ENCODE measurements at regions not wholly inside any gene's neighbourhood (a gene's known extent, or its start where the extent isn't known, plus 50 kb on each side); places are given as distances from the start of the nearest gene placed in this dataset.

GRCh38 chr18:78698914-78699313 lies 280.7 kb upstream of the SALL3 start:
- DNase-seq = no peak

GRCh38 chr18:78699499-78699898 lies 280.1 kb upstream of the SALL3 start:
- no peak for DNase-seq

- DNase-seq = no peak
These were observed 277.7 kb upstream of the SALL3 start for GRCh38 chr18:78701771-78702396.

DNA sequence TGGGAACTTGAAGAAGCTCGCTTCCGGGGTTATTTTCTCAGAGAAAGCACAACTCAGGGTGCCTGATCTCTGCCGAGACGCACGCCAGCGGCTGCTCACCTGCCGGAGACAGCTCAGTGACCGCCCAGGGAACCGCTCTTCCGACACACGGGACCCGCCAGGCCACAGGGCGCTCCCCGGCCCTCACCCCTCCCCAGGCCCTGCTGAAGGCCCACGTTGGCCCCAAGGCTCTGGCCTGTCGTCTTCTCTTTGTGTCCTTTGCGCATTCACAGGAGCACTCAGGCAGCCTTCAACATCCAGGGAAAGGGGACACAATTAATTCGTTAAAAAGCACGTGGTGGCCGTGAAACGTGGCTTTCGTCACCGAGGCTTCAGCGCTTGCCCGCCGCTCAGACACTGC lies 276.3 kb upstream of the SALL3 start:
- DNase-seq = no peak

DNA sequence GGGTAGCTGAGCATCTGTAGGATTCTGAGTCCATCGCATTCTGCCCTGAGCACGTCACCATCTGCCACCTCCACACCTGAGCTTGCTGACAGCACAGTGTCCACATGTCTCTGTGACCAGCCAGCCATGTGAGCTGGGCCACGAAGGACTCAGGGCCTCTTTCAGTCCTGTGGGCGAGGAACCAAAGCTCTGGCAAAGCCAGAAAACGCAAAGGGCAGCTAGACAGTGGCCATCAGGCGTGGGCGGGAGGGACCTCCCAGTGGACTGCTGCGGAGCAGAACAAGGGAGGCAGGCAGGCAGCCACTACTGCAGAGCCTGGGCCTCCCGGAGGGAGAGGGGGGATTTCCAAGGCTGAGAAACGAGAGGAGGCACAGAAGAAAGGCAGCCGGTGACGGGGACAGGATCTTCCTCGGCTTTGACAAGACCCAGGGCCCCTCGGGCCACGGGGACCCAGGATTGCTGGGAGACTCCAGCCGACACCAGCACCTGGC lies 274.6 kb upstream of the SALL3 start:
- DNase-seq = no peak

DNA sequence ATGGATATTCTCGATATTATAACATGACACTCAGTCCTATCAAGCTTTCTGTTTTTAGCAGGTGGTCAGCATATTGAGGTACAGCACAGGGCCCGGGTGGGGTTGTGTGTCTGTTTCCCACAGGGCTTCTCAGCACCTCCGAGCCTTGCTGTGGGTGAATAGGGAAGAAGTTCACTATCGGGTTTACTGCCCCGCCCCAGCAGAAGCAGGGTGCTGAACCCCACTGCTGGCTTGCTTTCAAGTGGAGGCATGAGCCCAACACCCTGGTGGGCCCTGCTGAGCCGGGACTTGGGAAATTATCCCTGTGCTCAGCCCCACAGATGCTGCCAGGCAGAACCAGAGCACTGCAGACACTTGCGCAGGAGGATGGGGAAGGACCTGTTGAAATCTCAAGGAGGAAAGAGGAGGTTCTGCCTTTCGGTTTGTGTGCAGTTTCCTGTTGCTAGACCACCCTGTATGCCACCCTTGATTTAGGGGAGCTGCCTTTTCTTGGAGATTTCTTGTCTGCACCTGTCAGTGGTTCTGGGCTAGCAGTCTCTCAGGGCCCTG lies 270.3 kb upstream of the SALL3 start:
- no peak for DNase-seq

DNA sequence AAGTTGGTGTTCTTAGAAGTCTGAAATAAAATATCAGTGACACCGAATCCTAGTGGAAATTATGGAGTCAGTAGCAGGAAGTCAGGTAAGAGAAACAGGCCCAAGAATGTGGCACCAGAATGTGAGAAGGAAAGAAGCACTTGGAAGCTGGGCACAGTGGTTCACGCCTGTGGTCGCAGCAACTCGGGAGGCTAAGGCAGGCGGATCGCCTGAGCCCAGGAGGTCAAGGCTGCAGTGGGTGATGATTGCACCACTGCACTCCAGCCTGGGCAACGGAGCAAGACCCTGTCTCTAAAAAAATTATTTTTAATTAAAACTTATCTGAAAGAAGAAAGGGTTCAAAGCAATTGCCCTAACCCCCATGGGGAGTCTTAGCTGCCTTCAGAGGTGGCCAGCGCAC lies 268.3 kb upstream of the SALL3 start:
- no peak for DNase-seq

DNA sequence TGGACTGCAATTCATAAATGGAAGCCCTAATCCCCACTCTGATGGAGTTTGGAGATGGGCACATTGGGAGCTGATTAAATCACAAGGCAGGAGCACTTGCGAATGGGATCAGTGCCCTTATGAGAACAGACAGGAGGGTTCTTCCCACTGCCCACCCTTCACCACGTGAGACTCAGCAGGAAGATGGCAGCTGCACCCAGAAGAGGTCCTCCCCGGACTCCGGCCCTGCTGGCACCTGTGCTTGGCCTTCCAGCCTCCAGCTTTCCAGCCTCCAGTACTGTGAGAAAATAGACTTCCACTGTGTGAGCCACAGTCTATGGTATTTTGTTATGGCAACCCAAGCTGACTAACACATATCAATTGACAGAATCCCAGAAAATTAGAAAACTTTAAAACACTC lies 267.6 kb upstream of the SALL3 start:
- no peak for DNase-seq

- DNase-seq = no peak
These were observed 266.5 kb upstream of the SALL3 start for GRCh38 chr18:78713069-78713468.

GRCh38 chr18:78713726-78714125 lies 265.9 kb upstream of the SALL3 start:
- no peak for DNase-seq

DNA sequence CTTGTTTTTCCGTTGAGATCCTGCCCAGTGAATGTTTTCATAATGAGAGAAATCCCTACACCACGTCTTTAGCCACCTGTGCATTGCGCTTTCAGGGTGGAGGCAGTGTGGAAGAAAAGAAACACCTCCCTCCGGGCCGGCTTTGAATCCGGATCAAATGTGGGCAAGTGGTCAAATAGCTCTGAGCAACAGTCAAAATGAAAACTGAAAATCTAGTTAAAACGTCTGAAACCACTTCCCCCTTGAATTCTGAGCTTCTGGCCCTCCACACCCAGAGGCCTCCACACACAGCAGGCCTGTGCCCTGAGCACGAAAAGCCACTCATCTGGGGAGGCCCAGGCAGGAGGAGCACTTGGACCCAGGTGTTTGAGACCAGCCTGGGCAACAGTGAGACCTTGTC lies 263.6 kb upstream of the SALL3 start:
- no peak for DNase-seq

DNA sequence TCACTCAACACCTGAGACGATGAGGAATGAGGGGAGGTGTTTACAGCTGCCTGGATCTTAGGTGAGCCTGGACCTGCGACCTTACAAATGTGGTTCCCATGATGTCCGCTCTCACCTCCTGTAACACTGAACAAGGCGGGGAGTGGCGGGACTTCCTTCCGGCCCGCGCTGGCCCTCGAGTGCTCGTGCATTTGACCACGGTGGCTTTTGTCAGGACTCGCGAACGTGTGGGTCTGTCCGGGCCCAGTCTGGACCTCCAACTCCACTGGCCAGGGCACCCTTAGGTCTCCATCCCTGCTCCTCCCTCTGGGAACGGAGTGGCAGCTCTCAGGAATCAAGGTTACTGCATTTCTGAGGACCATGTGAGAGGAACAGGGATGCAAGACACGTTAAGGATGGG lies 263.0 kb upstream of the SALL3 start:
- DNase-seq = no peak

DNA sequence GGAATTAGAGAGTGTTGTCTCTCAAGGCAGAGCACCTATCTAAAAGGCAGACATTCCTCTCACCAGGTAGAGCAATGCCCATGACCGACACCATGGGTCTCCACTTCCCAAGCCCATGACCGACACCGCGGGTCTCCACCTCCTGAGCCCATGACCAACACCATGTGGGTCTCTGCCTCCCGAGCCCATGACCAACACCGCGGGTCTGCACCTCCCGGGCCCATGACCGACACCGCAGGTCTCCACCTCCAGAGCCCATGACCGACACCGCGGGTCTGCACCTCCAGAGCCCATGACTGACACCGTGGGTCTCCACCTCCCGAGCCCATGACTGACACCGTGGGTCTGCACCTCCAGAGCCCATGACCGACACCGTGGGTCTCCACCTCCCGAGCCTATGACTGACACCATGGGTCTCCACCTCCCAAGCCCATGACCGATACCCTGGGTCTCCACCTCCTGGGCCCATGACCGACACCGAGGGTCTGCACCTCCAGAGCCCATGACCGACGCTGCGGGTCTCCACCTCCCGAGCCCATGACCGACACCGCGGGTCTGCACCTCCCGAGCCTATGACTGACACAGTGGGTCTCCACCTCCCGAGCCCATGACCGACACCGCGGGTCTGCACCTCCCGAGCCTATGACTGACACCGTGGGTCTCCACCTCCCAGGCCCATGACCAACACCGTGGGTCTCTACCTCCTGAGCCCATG lies 262.4 kb upstream of the SALL3 start:
- no peak for DNase-seq

DNA sequence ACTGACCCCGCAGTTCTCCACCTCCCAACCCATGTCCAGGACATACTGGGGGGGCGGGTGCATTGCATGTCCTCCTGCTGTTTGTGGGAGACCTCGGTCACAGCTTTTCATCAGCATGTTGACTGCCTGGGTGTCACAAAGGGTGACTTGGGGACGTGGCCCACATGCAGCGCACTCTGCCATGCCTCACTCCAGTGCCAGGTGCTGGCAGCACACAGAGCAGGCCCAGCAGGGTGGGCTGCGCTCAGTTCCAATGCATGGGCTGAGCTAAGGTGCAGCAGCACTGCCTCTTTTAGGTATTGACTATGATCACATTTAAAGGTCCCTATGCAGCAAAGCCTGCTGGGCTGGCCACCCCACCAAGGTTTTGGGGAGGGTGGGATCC lies 261.9 kb upstream of the SALL3 start:
- DNase-seq = no peak

GRCh38 chr18:78719821-78720220 lies 259.8 kb upstream of the SALL3 start:
- DNase-seq = no peak

- DNase-seq = no peak
These were observed 259.0 kb upstream of the SALL3 start for GRCh38 chr18:78720456-78721237.

GRCh38 chr18:78721238-78721875 lies 258.3 kb upstream of the SALL3 start:
- no peak for DNase-seq

DNA sequence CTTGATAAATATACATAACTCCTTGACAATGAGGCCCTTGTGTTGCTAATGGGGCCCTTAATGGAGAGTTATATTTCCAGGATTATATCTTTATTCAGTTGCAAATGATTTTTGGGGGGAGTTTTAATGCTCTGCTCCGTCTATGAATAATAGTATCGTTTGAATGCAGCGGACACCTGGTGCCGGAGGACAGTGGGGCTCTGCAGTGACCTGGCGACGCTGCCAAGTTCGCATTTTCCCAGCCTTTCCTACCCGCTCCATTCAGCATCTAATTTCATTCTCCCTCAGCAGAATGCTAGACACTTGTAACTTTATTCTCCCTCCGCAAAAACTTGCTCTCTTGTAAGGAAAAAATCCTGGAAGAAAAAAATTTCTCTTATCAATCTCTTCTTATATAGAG lies 257.6 kb upstream of the SALL3 start:
- DNase-seq = no peak

GRCh38 chr18:78722386-78722785 lies 257.2 kb upstream of the SALL3 start:
- no peak for DNase-seq

GRCh38 chr18:78722929-78723710 lies 256.5 kb upstream of the SALL3 start:
- no peak for DNase-seq

GRCh38 chr18:78724214-78724914 lies 255.3 kb upstream of the SALL3 start:
- no peak for DNase-seq

DNA sequence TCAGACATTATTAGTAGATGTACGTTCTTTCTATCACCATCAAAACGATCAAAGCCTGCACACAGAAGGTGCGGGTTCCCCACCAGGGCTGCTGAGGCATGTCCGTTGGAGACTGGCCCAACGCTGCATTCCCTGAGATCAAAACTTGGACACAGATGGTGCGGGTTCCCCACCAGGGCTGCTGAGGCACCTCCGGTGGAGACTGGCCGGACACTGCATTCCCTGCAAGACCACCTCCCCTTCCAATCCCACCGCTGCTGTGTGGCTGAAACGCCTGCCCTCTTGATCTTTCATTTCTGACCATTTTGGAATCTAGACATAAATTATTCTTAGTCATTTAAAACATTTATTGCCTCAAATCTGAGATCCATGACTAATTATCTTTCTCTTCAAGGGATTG lies 254.2 kb upstream of the SALL3 start:
- DNase-seq = no peak
